Activated CD8-positive, alpha-beta memory T cell treated with anti-CD3 and anti-CD28 coated beads, Interleukin-2, amount 50 U/mL, for 24 hours (primary cell): ENCODE measurements at regions not wholly inside any gene's neighbourhood (a gene's known extent, or its start where the extent isn't known, plus 50 kb on each side); places are given as distances from the start of the nearest gene placed in this dataset.

Experiments used
- DNase-seq: peaks from one replicate; pipeline ENCODE4 v3.0.0-alpha.2; 2020; ENCODE audit errors: extremely low read depth

DNA sequence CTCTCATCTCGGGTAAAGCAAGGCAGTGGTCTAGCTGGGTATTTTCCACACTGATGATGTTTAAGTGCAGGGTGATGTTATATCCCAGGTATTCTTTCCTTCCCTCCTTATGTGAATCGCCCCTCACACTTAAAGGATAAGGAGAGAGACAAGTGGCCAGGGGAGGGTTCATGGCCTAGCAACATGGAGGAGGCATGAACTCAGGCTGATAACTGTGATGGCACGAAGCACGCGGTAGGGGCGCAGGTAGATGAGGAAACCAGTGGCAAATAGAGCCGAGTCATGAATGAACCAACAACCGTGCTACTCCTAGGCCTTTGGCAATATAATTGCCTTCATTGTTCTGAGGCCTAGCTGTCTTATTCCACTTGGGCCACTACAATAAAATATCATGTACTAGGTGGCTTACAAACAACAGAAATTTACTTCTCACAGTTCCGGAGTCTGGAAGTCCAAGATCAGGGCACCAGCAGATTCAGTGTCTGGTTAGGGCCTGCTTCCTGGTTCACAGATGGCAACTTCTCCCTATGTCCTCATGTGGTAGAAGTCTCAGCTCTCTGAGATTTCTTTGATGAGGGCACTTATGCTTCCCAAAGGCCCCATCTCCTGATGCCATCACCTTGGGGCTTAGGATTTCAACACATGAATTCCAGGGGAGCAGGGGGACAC is 56.0 kb upstream of the PIK3CG start:
- no peak for DNase-seq

DNA sequence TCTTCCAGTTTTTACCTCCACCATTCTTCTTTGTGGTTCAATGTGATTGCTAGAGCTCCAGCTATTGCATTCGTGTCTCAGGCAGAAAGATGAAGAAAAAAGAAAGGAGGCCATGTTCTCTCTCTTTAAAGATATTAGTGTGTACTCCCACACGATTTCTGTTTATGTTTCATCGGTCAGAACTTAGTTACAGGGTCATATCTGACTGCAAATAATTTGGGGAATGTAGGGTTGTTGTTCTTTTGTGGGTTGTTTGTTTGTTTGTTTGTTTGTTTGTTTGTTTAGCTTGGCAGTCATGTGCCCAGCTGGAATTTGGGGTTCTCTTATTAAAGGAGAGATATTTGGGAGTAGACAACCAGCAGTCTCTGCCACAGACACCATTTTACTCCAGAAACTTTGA is 53.6 kb upstream of the PIK3CG start:
- no peak for DNase-seq

DNA sequence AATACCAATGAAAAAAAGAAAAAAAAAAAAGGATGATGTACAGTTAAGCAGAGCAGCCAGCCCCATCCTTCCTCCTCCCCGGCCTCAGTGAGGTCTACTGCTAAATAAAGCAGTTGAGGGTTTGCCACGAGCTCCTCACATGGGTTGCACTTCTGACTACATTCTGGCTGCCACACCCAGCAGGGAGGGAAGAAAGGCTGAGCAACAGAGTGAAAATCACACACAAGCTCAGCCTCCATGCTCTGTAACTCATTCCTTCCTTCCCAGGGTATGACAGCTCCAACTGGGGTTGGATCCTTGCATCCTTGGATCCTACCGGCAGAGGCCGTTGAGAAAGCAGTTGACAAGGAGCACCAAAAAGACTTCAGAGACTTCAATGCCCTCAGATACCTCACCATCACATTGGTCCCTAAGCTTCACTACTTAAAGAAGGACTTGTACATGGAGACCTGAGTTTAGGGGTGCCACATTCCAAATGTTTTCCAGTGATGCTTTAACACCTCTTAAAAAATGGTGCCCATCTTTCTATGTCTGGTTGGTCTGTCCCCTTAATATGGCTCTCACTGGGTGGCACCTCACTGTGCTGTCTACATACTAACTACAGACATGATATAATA is 52.9 kb upstream of the PIK3CG start:
- no peak for DNase-seq

DNA sequence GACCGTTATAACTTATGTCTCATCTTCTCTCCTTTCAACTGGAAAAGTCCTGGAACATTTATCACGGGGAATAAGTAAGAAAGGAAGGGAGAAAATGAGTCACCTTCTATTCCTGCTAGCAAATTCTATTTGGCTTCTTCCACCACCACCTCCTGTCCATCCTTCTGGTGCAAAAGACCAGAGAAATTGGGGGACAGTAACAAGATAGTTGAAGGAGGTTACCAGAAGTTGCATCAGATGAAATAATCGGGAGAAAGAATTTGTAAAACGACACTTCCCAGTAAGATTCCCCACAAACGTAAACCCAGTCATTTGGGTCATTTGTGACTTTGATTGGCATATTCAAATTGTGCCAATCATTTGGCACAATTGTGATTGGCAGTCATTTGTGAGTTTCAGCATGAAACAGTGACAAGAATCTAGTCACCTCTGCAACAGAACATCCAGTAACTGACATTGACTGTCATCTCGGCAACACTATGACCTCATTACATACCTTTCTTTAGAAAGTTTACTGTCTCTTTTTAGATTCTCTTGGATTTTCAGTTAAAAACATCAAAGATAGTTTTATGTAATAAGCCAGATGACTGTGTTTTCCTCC is 51.3 kb upstream of the PIK3CG start:
- no peak for DNase-seq

DNA sequence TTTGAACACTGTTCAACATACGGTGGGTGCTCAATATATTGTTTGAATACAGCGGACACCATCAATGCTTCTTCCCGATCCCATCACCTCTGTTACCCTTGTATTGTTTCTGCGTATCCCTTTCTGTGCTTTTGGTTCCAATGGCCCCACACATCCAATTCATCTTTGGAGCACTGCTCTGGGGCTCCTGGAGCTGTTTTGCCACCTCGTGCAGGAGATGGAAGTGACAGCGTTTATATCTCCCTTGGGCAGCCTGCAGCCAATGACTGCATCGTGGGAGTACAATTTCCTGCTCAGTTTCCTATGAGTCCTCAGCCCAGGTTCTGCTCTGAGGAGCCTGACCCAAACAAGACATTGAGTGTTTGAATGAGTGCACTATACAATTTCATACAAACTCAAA is 50.2 kb upstream of the PIK3CG start:
- no peak for DNase-seq
